ENCODE measurements at regions not wholly inside any gene's neighbourhood (a gene's known extent, or its start where the extent isn't known, plus 50 kb on each side); places are given as distances from the start of the nearest gene placed in this dataset.

GRCh38 chr2:144240656-144241339 is 279.1 kb downstream of the ZEB2 start:
- no peak for DNase-seq

GRCh38 chr2:144239726-144240125 is 280.2 kb downstream of the ZEB2 start:
- DNase-seq, result no peak

- no peak for DNase-seq
Measured at GRCh38 chr2:144239306-144239705, 280.6 kb downstream of the ZEB2 start.

- no peak for DNase-seq
Measured at GRCh38 chr2:144237830-144238627, 281.9 kb downstream of the ZEB2 start.

GRCh38 chr2:144237108-144237507 is 282.8 kb downstream of the ZEB2 start:
- DNase-seq, result no peak

GRCh38 chr2:144235050-144235449 is 284.9 kb downstream of the ZEB2 start:
- no peak for DNase-seq

GRCh38 chr2:144234542-144234871 is 285.4 kb downstream of the ZEB2 start:
- no peak for DNase-seq

GRCh38 chr2:144233733-144234541 is 286.0 kb downstream of the ZEB2 start:
- DNase-seq, result no peak

- no peak for DNase-seq
Measured at GRCh38 chr2:144233317-144233716, 286.6 kb downstream of the ZEB2 start.

- DNase-seq, result no peak
Measured at GRCh38 chr2:144230448-144231085, 289.4 kb downstream of the ZEB2 start.

GRCh38 chr2:144230033-144230432 is 289.9 kb downstream of the ZEB2 start:
- DNase-seq, result no peak

GRCh38 chr2:144229296-144229695 is 290.6 kb downstream of the ZEB2 start:
- no peak for DNase-seq

GRCh38 chr2:144227427-144228105 is 292.4 kb downstream of the ZEB2 start:
- DNase-seq, result no peak

GRCh38 chr2:144225076-144225475 is 294.8 kb downstream of the ZEB2 start:
- no peak for DNase-seq

- no peak for DNase-seq
Measured at GRCh38 chr2:144224472-144224871, 295.4 kb downstream of the ZEB2 start.

GRCh38 chr2:144219979-144220378 is 299.9 kb downstream of the ZEB2 start:
- no peak for DNase-seq

- no peak for DNase-seq
Measured at GRCh38 chr2:144217853-144218633, 301.9 kb downstream of the ZEB2 start.

- no peak for DNase-seq
Measured at GRCh38 chr2:144215701-144216675, 303.9 kb downstream of the ZEB2 start.

GRCh38 chr2:144215207-144215606 is 304.7 kb downstream of the ZEB2 start:
- DNase-seq, result no peak

- DNase-seq, result no peak
Measured at GRCh38 chr2:144213797-144214196, 306.1 kb downstream of the ZEB2 start.
